ENCODE measurements at regions not wholly inside any gene's neighbourhood (a gene's known extent, or its start where the extent isn't known, plus 50 kb on each side); places are given as distances from the start of the nearest gene placed in this dataset.

DNA sequence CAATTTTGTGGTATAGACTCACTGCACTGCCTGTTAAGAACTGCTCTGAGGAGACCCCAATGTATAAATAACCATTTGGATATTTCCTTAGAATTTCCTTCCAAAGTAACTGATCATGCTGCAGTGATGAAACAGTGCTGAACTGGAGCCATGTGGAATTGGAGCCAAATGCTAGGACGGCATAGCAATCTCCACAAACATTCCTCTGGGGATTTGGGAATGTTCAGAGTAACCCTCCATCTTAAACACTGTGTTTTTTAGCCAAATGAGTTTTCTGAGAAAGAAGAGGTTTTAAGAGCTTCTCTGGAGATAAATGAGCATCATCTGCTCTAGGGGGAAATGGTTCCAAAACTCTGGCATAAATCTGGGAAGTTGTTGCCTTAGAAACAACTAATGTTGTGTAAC is 98.2 kb downstream of the OLFM4 start:
- Histone ChIP-seq H3K4me3 (ENCODE audit: low read length) (peak overlapping the region; percentile 13), H3K9me3 (ENCODE audit: control insufficient read depth, low read length) (no peaks in the 10 kb centered on the region), H3K4me1 (ENCODE audit: control insufficient read depth, insufficient read depth, low read length) (peaks cover 10% of the 10 kb centered on the region), H3K27me3 (ENCODE audit: control insufficient read depth, insufficient read depth, low read length, poor library complexity, severe bottlenecking) (no peaks in the 10 kb centered on the region), H3K36me3 (ENCODE audit: control insufficient read depth, insufficient read depth, low read length) (no peaks in the 10 kb centered on the region), H3K9ac (ENCODE audit: extremely low read depth, low read length, poor library complexity, severe bottlenecking) (no peak overlapping the region), H3K27ac (ENCODE audit: low read depth, low read length) (no peak overlapping the region)
- DNase-seq, result no peak
- no peaks in the 10 kb centered on the region for H3K9me3 Mint-ChIP-seq
- no peaks in the 10 kb centered on the region for H3K36me3 Mint-ChIP-seq (ENCODE audit: low read depth)
- WGBS, 2 experiments (ENCODE audit: insufficient coverage in 1 of 2, insufficient read length in 1 of 2), result 67% methylated on average over 1 of the region's 1 CpG; no CpG with 5 or more reads in 1 of the 2 experiments
- TF ChIP-seq, protein P1, sequence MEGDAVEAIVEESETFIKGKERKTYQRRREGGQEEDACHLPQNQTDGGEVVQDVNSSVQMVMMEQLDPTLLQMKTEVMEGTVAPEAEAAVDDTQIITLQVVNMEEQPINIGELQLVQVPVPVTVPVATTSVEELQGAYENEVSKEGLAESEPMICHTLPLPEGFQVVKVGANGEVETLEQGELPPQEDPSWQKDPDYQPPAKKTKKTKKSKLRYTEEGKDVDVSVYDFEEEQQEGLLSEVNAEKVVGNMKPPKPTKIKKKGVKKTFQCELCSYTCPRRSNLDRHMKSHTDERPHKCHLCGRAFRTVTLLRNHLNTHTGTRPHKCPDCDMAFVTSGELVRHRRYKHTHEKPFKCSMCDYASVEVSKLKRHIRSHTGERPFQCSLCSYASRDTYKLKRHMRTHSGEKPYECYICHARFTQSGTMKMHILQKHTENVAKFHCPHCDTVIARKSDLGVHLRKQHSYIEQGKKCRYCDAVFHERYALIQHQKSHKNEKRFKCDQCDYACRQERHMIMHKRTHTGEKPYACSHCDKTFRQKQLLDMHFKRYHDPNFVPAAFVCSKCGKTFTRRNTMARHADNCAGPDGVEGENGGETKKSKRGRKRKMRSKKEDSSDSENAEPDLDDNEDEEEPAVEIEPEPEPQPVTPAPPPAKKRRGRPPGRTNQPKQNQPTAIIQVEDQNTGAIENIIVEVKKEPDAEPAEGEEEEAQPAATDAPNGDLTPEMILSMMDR (conservative IDR thresholded peaks at IDR 0.05), result no peak
- peaks cover 20% of the 10 kb centered on the region for H3K4me1 Mint-ChIP-seq
- peaks cover 5% of the 10 kb centered on the region for H3K27me3 Mint-ChIP-seq (ENCODE audit: insufficient read depth)
- no peak overlapping the region for H3K27ac Mint-ChIP-seq
- H3K4me3 Mint-ChIP-seq, result no peak overlapping the region

GRCh38 chr13:53127373-53127772 is 98.8 kb downstream of the OLFM4 start:
- Histone ChIP-seq H3K9ac (ENCODE audit: extremely low read depth, low read length, poor library complexity, severe bottlenecking) (no peak overlapping the region), H3K36me3 (ENCODE audit: control insufficient read depth, insufficient read depth, low read length) (no peaks in the 10 kb centered on the region), H3K27ac (ENCODE audit: low read depth, low read length) (no peak overlapping the region), H3K4me3 (ENCODE audit: low read length) (peak overlapping the region; percentile 13), H3K27me3 (ENCODE audit: control insufficient read depth, insufficient read depth, low read length, poor library complexity, severe bottlenecking) (no peaks in the 10 kb centered on the region), H3K4me1 (ENCODE audit: control insufficient read depth, insufficient read depth, low read length) (peaks cover 10% of the 10 kb centered on the region), H3K9me3 (ENCODE audit: control insufficient read depth, low read length) (no peaks in the 10 kb centered on the region)
- DNase-seq, result no peak
- Mint-ChIP-seq H3K9me3 (no peaks in the 10 kb centered on the region), H3K4me3 (no peak overlapping the region), H3K27ac (no peak overlapping the region), H3K4me1 (peaks cover 23% of the 10 kb centered on the region), H3K27me3 (ENCODE audit: insufficient read depth) (peaks cover 5% of the 10 kb centered on the region), H3K36me3 (ENCODE audit: low read depth) (no peaks in the 10 kb centered on the region)
- TF ChIP-seq, protein P1 (conservative IDR thresholded peaks at IDR 0.05), result no peak
- WGBS, 2 experiments (ENCODE audit: insufficient coverage in 1 of 2, insufficient read length in 1 of 2), result 87 to 100% methylated on average over 2 of the region's 2 CpGs

DNA sequence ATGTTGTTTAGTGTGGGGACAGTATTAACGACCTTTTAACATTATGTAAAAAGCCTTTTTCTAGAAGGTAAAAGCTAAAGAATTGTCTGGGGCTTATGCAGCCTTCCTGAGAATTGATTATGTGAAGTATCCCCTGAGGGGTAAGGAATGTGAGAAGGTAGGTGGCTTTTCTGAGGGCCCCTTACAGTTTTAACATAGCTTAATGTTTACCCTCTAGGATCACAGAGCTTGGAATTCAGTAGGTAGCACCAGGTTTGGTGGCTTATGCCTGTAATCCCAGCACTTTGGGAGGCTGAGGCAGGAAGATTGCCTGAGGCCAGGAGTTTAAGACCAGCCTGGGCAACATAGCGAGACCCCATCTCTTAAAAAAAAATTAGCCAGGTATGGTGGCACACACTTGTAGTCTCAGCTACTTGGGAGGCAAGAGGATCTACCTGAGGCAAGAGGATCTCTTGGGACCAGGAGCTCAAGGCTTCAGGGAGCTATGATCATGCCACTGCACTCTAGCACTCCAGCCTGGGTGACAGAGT is 101.3 kb downstream of the OLFM4 start:
- H3K4me1 Mint-ChIP-seq, result peaks cover 23% of the 10 kb centered on the region
- H3K27ac ChIP-seq (ENCODE audit: low read depth, low read length), result no peak overlapping the region
- H3K27me3 ChIP-seq (ENCODE audit: control insufficient read depth, insufficient read depth, low read length, poor library complexity, severe bottlenecking), result no peaks in the 10 kb centered on the region
- no peaks in the 10 kb centered on the region for H3K36me3 ChIP-seq (ENCODE audit: control insufficient read depth, insufficient read depth, low read length)
- no peaks in the 10 kb centered on the region for H3K36me3 Mint-ChIP-seq (ENCODE audit: low read depth)
- DNase-seq, result no peak
- TF ChIP-seq, protein P1 (conservative IDR thresholded peaks at IDR 0.05), result no peak
- no peaks in the 10 kb centered on the region for H3K9me3 Mint-ChIP-seq
- H3K4me3 Mint-ChIP-seq, result no peak overlapping the region
- H3K27ac Mint-ChIP-seq, result no peak overlapping the region
- 79 to 98% methylated on average over 1 to 2 of the region's 2 CpGs for WGBS, 2 experiments (ENCODE audit: insufficient coverage in 1 of 2, insufficient read length in 1 of 2)
- no peaks in the 10 kb centered on the region for H3K9me3 ChIP-seq (ENCODE audit: control insufficient read depth, low read length)
- peaks cover 5% of the 10 kb centered on the region for H3K27me3 Mint-ChIP-seq (ENCODE audit: insufficient read depth)
- no peak overlapping the region for H3K9ac ChIP-seq (ENCODE audit: extremely low read depth, low read length, poor library complexity, severe bottlenecking)
- no peak overlapping the region for H3K4me3 ChIP-seq (ENCODE audit: low read length)
- H3K4me1 ChIP-seq (ENCODE audit: control insufficient read depth, insufficient read depth, low read length), result peaks cover 10% of the 10 kb centered on the region
